HG03039 (cell line): ENCODE measurements at regions not wholly inside any gene's neighbourhood (a gene's known extent, or its start where the extent isn't known, plus 50 kb on each side); places are given as distances from the start of the nearest gene placed in this dataset.
"Not testable (repeated sequence)": the region's sequence is repeated elsewhere in the genome, so short reads cannot be mapped to it uniquely, and the experiment has no call there.

ENCODE experiments used
- ATAC-seq: cut with Tn5 transposase; IDR thresholded peaks from one replicate; pipeline ENCODE4 v1.9.1; 2021; ENCODE audit warnings: mild to moderate bottlenecking, moderate library complexity; ENCODE audit not compliant: unreplicated experiment

DNA sequence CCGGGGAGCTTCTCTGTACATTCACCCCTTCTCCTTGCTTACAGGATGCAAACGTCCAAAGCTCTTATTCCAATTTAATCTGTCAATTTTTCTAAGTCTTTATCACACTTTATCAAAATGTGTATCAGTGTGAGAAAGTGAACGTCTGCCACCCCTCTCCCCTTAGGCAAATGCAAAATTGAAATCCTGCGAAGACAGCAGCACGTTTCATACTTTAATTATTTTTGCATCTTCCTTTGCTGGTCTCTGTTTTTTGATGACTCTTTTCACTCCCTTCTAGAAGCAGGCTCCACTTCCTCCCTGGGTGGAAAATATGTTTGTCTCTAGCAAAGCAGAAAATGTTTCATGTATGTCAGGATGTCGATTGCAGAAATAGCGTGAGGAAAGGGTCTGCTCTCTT is 576.5 kb upstream of the BRINP1 start:
- no peak for ATAC-seq

DNA sequence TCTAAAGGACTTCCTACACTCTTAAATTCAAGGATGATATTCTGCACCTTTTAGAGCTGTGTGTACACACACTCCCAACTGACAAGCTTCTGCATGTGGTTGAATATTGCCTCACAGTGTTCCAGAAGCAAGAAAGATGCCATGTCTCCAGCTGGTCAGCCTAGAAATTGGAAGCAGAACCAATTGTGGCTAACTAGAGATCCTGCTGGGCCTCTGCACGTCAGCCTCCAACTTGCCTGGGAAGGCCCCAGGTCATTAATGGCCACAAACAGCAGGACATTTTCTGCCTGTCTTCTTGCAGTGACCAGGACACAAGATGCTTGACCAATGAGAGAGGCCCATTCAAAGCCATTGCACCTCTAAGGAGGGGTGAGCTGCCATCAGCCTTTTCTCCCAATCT is 571.9 kb upstream of the BRINP1 start:
- no peak for ATAC-seq

DNA sequence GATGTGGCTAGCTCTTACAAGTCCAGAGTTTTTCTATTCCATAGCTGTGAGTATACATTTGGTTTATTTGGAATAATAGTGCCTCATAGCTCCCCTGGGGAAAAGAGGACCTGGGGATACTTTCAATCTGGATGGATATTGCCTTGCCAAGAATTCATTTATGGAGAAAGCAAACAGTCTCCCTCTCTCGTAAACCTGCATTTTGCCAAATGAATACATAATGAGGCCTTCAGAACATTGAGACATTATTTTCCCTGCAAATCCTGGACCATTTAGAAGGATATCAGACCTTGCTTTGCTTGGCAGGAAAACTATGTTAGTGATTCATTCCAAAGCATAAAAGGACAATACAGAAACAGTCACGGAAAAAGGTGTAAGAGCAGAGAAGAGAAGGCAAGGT is 569.6 kb upstream of the BRINP1 start:
- no peak for ATAC-seq

DNA sequence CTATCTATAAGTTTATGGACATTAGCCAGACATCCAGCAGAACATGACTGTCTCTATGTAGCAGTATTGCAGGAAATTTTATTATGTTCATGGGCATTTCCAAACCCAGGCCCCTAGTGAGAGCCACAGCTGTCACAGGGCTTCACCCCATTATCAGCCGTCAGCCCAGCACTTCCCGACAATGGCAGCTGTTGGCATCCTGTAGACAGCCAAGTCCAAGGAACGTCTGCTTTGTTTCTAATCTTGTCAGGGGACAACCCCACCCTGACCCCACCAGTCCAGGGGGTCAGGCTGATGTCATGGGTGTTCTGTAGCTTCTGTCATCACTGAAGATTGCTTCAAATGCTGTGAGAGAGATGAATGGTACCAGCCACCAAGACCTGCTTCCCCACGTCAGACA is 565.3 kb upstream of the BRINP1 start:
- no peak for ATAC-seq

DNA sequence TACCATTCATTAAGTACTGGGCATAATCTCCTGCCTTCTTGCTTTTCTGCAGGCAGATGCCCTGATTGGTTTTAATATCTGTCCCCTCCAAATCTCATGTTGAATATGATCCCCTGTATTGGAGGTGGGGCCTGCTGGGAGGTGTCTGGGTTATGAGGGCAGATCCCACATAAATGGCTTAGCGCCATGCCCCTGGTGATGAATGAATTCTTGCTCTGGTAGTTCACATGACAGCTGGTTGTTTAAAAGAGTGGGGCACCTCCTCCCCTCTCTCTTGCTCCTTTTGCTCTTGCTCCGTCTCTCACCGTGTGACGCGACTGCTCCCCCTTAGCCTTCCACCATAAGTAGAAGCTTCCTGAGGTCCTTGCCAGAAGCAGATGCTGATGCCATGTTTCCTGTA is 564.0 kb upstream of the BRINP1 start:
- no peak for ATAC-seq

DNA sequence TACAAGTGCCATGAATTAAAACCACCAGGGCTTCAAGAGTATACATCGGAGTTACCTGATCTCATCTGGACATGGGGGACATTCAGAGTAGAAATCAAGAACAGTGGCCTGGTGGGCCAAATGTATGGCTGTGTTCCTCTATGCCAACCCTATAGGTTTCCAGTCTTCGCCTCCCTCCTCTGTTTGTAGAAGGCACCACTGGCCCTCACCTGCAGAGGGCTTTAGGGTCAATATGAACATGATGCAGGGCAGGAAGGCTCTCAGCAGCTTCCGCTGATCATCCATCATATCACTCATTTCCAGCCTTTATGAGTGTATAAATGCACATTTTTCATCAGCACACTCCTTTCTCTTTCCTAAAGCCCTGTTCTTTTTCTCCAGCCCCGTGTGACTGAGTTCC is 555.5 kb upstream of the BRINP1 start:
- no peak for ATAC-seq

DNA sequence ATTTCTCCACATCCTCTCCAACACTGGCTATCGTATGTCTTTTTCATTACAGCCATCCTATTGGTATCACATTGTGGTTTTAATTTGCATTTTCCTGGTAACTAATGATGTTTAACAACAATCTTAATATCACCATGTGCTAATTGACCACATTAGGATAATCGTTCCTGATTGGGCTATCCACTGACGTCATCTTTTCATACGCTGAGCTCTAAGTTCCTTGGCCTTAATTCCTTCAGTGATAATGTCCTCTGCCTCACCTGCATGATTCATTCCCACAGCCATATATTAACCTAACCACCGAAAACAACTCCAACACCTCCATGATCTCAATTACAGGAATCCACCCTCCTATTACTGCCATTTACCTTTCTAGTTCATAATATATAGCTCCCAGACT is 547.9 kb upstream of the BRINP1 start:
- no peak for ATAC-seq

DNA sequence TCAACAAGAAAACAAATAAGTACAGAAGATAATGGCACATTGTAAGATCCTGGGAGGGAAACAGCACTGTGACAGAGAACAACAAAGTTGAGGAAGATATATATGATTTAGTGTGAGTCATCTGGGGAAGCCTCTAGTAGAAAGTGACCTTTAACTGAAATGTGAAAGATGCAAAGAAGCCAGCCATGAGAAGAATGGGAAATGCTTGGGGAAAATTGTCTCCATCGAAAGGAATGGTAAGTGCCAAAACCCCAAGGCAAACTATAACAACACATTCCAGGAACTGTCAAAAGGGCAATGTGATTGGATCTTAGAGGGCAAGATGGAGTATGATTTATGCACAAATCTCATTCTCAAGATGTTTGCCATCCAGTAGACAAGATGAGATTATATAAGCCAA is 537.8 kb upstream of the BRINP1 start:
- ATAC-seq: no peak

DNA sequence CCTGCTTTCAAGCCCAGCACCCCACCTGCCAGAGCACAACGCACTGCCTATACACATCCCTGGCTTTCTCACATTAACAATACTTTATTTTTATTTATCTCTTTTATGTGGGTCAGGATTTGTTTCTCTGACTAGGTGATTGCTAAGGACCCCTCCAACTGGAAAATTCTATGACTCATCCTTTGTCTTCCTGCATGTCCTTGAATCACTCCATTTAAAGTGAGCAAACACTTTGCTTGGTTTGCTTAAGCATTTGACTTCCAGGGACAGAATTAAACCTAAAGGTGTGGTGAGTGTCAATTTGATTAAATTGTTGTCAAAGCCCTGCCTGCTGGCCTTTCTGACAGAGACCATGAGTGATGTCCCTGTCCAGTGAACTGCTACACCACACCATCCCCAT is 536.5 kb upstream of the BRINP1 start:
- ATAC-seq: no peak

DNA sequence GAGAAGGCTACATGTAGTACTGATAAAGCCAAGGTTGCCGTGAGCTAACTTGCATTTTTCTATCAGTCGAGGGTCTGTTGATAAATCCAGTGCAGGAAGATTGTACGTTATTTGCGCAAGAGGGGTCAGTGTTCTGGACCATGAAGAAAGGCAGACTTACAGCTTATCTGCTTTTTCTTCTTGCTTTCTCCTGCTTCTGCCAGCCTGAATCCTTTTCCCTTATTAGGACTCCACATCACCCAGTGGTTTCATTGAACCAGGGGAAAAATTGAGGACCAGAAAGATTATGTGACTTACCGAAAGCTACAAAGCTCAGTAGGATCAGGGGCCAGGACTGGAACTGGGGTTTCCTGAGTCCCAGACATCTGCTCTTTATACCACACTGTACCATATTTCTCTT is 534.6 kb upstream of the BRINP1 start:
- no peak for ATAC-seq

DNA sequence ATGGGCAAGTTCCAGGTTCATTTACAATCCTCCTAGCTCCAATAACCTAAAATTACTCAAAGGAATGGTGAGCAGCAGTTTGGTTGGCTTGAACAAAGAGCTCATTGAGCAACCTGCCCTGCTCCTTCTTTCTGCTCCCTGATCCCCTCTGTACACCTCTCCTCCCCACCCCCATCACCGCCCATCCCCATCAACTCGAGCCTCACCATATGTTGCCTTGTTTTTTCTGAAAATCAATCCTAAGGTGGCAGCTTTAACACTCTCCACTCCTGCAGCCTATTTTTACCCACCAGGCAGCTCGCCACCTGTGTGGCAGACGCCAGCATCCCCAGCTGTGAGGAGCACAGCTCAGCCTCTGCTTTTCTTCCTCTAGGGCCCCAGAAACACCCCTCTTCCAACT is 533.4 kb upstream of the BRINP1 start:
- ATAC-seq: no peak

DNA sequence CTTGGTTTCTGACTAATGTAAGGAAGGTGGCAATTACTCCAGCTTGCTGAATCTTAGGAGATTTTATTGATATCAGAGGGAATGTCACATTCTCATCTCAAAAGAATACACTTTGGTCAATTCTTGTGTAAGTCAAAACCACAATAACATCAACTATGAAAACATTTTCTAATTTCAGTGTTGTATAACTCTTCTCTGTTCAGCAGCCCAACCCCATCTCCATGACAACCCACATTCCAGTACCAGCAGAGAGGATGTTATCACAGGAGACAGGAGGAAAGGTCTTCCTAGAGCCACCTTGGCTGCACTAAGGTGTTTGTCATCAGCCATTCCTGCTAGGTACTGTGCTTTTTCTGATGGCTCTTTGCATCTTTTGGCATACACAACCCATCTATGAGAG is 529.1 kb upstream of the BRINP1 start:
- ATAC-seq: no peak

DNA sequence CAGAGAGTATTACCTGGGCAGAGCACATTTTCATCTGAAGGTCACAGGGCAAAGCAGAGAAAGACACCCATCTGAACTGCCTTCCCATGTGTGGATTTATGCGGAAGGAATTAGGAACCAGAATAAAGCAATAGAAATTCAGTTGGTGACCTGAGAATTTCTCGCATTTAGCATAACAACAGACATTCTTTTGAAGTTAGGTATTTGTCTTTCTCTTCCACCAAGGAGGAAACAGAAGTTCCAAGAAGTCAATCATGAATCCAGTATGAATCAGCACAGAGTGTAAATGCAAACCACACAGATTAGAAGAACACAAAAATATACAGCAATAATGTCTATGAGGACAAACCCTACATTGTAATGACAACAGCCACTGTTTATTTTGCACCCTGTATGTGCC is 515.2 kb upstream of the BRINP1 start:
- ATAC-seq: no peak

DNA sequence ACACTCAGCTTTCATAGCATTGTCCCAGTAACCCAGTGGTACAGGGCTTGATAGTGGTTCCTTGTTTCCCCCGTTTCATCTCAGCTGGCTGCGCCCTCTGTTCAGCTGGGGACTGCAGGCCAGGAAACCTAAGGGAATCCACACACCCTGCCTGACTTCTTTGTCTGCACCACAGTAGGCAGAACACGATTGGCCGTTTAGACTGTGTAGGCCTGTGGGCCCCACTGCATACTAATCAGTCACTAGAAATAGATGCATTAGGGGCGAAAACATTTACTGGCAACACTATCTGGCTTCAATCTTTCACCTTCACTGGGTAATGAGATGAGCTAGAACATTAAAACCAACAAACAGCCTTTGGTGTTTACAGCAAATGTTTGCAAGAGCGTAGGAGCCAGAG is 512.7 kb upstream of the BRINP1 start:
- no peak for ATAC-seq

DNA sequence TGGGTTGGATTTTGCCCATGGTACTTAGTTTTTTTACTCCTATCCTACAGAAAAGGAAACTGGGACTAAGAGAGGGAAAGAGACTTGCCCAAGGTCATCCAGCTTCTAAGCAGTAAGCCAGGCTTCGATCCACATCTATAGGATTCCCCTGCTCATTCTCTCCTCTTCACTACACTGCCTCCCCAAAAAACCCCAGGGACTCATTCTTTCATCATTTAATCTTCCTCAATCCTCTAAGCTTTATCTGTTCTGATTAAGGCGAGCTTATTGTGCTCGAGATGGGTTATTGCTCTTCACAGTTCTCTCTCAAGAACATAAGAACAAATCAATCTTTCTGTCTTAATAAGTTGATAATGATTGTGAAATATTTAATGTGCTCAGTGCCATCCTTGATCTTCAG is 511.1 kb upstream of the BRINP1 start:
- no peak for ATAC-seq

DNA sequence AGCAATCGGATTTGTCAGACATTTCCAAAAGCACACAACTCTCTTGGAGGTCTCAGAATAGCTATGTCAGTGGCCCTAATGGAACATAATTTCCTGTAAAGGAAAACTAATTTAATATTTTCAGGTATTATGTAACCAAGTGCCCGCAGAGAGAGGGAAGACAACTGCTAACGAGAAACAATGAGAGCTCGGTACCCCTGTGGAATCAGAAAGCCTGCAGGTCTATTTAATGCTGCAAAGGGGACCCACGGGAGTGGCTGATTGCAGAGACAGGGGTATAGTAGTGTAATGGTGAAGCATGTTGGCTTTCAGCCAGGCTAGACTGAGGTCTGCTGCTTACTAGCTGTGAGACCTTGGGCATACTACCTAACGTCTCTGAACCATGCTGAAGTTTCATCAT is 508.1 kb upstream of the BRINP1 start:
- ATAC-seq: no peak

DNA sequence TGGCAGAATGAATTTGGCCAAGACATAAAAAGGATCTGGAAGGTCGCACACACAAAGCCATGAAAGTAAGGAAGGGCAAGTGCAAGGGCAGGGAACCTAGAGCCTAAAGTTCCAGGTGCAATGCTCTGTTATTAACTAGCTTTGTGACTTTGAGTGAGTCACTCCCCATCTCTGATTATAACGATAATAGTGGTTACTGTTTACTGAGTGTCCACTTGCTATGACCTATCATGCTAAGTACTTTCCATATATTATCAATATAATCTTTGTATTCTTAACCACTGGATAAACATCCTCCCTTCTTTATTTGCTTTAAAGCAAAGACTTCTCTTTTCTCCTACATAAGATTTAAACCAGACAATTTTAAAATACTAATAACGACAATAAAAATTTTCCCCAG is 504.6 kb upstream of the BRINP1 start:
- no peak for ATAC-seq

DNA sequence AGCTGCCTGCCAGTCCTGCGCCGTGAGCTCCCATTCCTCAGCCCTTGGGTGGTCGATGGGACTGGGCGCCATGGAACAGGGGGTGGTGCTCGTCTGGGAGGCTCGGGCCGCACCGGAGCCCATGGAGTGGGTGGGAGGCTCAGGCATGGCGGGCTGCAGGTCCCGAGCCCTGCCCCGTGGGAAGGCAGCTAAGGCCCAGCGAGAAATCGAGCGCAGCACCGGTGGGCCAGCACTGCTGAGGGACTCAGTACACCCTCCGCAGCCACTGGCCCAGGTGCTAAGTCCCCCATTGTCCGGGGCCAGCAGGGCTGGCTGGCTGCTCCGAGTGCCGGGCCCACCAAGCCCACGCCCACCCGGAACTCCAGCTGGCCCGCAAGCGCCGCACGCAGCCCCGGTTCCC is 501.0 kb upstream of the BRINP1 start:
- not testable (repeated sequence) for ATAC-seq

DNA sequence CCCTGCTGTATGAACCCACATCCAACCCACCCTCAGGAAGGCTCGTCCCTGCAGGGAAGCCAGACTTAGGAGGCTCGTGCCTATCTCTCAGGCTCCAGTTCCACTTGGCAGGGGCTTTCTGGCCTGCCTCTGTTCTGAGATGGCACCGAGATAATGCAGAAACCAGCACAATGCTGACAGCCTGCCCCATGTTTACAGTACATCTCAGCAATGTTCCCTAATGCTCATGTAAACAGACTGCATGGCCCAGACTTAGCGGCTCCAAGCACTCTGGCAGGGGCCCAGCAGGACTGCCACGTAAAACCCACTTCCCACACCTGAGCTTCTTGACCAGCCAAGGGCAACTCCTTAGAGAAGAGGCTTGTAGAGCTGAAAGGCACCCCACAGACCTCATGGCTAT is 499.5 kb upstream of the BRINP1 start:
- no peak for ATAC-seq

DNA sequence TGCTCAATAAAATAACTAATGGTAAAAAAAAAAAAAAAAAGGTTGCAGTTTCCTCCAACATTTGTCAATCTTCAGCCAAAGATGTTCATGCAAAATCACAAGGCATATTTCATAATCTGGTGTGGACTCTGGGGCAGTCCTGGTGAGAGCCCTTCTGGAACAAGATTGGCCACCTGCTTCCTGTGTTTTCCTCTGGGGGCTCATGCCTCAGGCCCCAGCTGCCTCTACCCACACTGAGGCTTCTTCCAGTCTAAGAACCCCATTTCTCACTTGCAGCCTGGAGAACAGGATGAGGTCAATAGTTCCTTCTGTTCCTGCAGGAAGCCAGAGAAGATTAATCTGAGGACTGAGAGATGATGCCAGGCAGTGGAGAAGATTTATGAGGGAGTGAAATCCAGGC is 492.6 kb upstream of the BRINP1 start:
- no peak for ATAC-seq

DNA sequence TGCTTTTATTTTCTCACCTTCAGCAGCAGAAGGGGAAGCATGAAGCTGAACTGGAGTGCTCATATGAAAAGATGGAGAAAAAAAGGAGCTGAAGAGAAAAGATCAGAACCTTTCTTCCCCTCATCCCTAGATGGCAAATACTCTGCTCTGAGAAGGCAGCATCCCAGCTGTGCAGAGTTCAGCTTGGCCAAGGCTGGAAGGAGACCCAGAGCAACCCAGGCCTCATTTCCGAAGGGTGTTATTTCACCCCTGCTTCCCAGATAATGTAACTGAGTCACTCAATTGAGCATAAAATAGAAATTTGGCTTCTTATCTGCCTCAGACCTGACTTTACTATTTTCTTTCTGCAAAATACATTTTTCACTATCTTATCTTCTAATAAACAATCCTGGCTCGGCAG is 489.9 kb upstream of the BRINP1 start:
- ATAC-seq: no peak

DNA sequence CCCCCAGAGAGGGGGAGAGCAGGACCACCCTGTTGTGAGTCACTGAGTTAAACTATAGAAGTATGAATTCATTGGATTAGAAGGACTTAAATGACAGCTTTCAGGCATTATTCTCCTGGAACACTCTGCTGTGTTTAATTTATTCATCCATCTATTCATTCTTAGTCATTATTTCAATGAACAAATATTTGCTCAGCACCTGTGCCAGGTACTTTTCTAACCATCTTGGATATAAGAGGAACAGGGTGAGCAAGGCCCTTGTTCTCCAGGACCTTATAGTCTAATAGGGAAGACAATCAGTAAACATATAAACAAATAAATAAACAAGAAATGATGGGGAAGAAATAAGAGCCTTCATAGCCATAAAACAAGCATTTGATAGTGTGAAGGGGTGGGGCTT is 483.9 kb upstream of the BRINP1 start:
- ATAC-seq: no peak

DNA sequence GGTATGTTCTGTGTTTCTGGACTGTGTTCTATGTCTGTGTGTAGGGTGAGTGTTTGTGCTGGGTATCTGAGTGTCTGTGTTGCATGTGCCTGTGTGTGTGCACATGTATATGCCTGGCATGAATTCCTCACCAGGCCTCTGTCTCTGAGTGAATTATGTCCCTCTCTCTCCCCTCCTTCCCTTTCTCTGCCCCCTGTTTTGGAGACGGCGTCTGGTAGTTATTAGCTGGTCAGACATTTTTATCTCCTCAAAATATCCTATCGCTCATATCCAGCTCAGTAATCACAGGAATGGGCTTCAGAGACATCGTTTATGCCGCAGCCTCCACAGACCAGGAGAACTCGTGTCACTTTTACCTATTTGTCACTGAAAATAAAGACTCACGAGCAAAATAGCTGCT is 483.2 kb upstream of the BRINP1 start:
- ATAC-seq: no peak

DNA sequence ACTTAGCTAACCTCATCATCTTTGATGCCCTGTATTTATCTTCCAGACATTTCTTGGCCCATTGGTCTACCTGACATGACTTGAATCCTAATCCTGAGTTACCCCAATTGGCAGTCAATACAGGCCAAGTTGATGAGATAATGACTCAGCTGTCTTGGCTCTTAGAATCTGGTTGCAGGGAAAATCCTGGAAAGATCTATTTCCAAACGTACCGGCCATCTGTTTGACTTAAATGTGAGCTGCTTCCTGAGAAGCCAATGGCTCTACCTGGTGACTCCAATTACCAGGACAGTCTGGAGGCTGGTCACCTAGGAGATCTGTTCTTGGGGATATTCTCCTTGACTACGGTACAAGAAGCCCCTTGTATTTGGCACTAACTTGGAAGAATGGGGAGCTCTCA is 475.2 kb upstream of the BRINP1 start:
- ATAC-seq: no peak
